Left ventricle myocardium inferior (tissue), 1 donor: ENCODE measurements at regions not wholly inside any gene's neighbourhood (a gene's known extent, or its start where the extent isn't known, plus 50 kb on each side); places are given as distances from the start of the nearest gene placed in this dataset.
"Not testable (repeated sequence)": the region's sequence is repeated elsewhere in the genome, so short reads cannot be mapped to it uniquely, and the experiment has no call there.

Source experiments
- DNase-seq: peaks from one replicate; pipeline ENCODE4 v3.0.0-alpha.2; 2020
- H3K27ac ChIP-seq: fragments of 200-600 bp; replicated peaks from 2 replicates; pipeline ENCODE4 v1.8.0; 2021
- H3K27me3 ChIP-seq: fragments of 200-600 bp; 2 replicates; pipeline ENCODE4 v1.8.0; 2021; ENCODE audit warnings: low read depth
- H3K36me3 ChIP-seq: fragments of 200-600 bp; 2 replicates; pipeline ENCODE4 v1.8.0; 2021
- H3K4me1 ChIP-seq: fragments of 200-600 bp; 2 replicates; pipeline ENCODE4 v1.8.0; 2021
- H3K4me3 ChIP-seq: fragments of 200-600 bp; 2 replicates; pipeline ENCODE4 v1.8.0; 2021; ENCODE audit warnings: mild to moderate bottlenecking, moderate library complexity
- H3K9me3 ChIP-seq: fragments of 200-600 bp; replicated peaks from 2 replicates; pipeline ENCODE4 v1.8.0; 2021
- CTCF ChIP-seq: fragments of 200-600 bp; IDR thresholded peaks from 2 replicates; pipeline ENCODE4 v1.8.0; 2021; ENCODE audit warnings: antibody characterized with exemption, mild to moderate bottlenecking, borderline replicate concordance
- intact Hi-C: fragments of 100-400 bp; cut with micrococcal nuclease; formaldehyde crosslinking; loops from one replicate; pipeline ENCODE4 v1.11.0; 2022
- donor health status: DM: no; HTN: yes; CAD: no; lungs with severe emphysema.

- no peak for DNase-seq
- Histone ChIP-seq H3K27ac (no peak overlapping the region), H3K4me1 (no peaks in the 10 kb centered on the region), H3K36me3 (no peaks in the 10 kb centered on the region), H3K9me3 (no peaks in the 10 kb centered on the region), H3K4me3 (no peak overlapping the region), H3K27me3 (peaks cover 48% of the 10 kb centered on the region)
- intact Hi-C loops: no loop called here
- TF ChIP-seq CTCF: no peak
These were observed 182.9 kb downstream of the ALX1 start for GRCh38 chr12:85462888-85463287.

DNA sequence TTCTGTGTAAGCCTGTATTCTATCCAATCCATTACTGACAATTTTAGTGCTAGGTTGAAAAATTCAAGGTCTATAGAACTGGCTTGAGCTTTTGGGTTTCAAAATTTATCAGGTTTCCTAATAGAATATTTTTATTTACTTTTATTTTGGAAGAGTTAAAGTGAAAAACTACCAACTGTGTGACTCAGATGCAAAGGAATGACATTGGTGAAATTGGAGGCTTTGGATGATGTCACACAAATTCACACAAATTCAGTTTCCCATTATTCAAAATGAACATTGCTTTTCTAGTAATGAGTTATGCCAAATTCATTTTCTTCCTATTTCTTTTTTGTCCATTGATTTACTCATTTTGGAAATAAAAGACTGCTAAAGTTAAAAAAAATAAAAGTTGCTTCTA is 186.9 kb downstream of the ALX1 start:
- Histone ChIP-seq H3K36me3 (no peaks in the 10 kb centered on the region), H3K27me3 (peaks cover 48% of the 10 kb centered on the region), H3K27ac (no peak overlapping the region), H3K4me3 (no peak overlapping the region), H3K9me3 (peaks cover 8% of the 10 kb centered on the region), H3K4me1 (peaks cover 7% of the 10 kb centered on the region)
- intact Hi-C loops: loop anchor here (5.0 kb wide), 1 partner anchor 455 kb away; no protein-coding TSS in a partner anchor
- TF ChIP-seq CTCF: no peak
- no peak for DNase-seq

DNA sequence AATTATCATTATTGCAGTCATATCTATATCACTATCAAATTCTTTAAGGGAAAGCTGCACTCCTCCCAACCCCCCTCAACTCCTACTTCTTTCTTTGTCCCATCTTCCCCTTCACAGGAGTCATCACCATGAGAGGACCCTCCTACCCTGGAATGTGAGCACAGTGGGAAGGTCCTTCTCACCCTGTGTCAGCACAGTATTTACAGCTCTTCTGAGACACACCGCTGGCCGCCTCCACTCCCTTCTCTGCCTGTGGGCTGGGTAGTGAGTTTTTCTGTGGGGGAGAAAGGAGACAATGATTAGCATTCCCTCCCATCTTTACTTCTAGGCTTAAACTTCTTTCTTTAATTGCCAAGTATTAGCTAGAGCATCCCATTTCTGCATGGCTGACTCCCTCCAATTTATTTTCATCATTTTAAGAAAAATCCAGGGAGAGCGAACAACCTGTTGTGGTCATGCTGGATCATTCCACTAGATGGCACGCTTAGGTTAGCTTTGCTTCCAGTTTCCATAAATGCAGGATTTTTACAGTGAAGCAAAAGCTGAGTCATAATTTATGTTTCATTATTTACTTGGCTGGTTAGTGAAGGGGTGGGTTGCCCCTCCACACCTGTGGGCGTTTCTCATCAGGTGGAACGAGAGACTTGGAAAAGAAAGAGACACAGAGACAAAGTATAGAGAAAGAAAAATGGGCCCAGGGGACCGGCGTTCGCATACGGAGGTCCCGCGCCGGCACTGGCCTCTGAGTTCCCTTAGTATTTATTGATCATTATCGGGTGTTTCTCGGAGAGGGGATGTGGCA is 188.5 kb downstream of the ALX1 start:
- H3K4me3 ChIP-seq: peak overlapping the region; percentile 62
- DNase-seq: no peak
- TF ChIP-seq CTCF: peak; percentile 80
- peaks cover 39% of the 10 kb centered on the region for H3K27me3 ChIP-seq
- no peak overlapping the region for H3K27ac ChIP-seq
- H3K36me3 ChIP-seq: no peaks in the 10 kb centered on the region
- H3K9me3 ChIP-seq: peaks cover 8% of the 10 kb centered on the region
- peaks cover 7% of the 10 kb centered on the region for H3K4me1 ChIP-seq
- intact Hi-C loops: loop anchor here (5.0 kb wide), 1 partner anchor 454 kb away; no protein-coding TSS in a partner anchor

GRCh38 chr12:85469158-85470086 is 189.4 kb downstream of the ALX1 start:
- peak overlapping the region; percentile 62 for H3K4me3 ChIP-seq
- intact Hi-C loops: loop anchor here (5.0 kb wide), 1 partner anchor 453 kb away; no protein-coding TSS in a partner anchor
- not testable (repeated sequence) for DNase-seq, H3K27ac ChIP-seq, H3K9me3 ChIP-seq, H3K4me1 ChIP-seq, H3K36me3 ChIP-seq
- peaks cover 31% of the 10 kb centered on the region for H3K27me3 ChIP-seq

GRCh38 chr12:85475277-85475676 is 195.3 kb downstream of the ALX1 start:
- not testable (repeated sequence) for H3K4me1 ChIP-seq
- intact Hi-C loops: loop anchor here (5.0 kb wide), 1 partner anchor 397 kb away; the partner anchor contains the start of gene NTS

GRCh38 chr12:85476756-85477155 is 196.7 kb downstream of the ALX1 start:
- Histone ChIP-seq H3K9me3 (no peaks in the 10 kb centered on the region), H3K4me1 (no peaks in the 10 kb centered on the region), H3K27me3 (peaks cover 6% of the 10 kb centered on the region), H3K4me3 (no peak overlapping the region), H3K36me3 (no peaks in the 10 kb centered on the region), H3K27ac (no peak overlapping the region)
- TF ChIP-seq CTCF: no peak
- DNase-seq: no peak
- intact Hi-C loops: loop anchor here (5.0 kb wide), 1 partner anchor 396 kb away; the partner anchor contains the start of gene NTS

More at GRCh38 chr12:85475277-85475676, 195.3 kb downstream of the ALX1 start:
- not testable (repeated sequence) for H3K27me3 ChIP-seq, DNase-seq, H3K9me3 ChIP-seq, H3K27ac ChIP-seq, H3K4me3 ChIP-seq, H3K36me3 ChIP-seq
